Tibial artery (tissue), 4 donors: ENCODE measurements at regions not wholly inside any gene's neighbourhood (a gene's known extent, or its start where the extent isn't known, plus 50 kb on each side); places are given as distances from the start of the nearest gene placed in this dataset.
A peak's percentile ranks its signal among the peaks of the same experiment; 100 is the strongest.
"Not testable (repeated sequence)": the region's sequence is repeated elsewhere in the genome, so short reads cannot be mapped to it uniquely, and the experiment has no call there.

Source experiments
- DNase-seq, 2 donors: peaks; one replicate each; pipeline ENCODE4 v3.0.0-alpha.2; 2019
- H3K27ac ChIP-seq, 2 donors: fragments of 200-600 bp; sonication (generic) in 1 of 2; 1 replicate in 1 of 2; 2 replicates in 1 of 2; pipeline ENCODE4 v1.5.1; 2018 to 2019; ENCODE audit warnings: mild to moderate bottlenecking in 1 of 2
- H3K27me3 ChIP-seq, 2 donors: fragments of 200-600 bp; sonication (generic) in 1 of 2; one replicate each; pipeline versions ENCODE4 v1.5.1 to v1.6.0; 2016 to 2019
- H3K36me3 ChIP-seq, 3 donors: fragments of 200-600 bp; sonication (generic) in 2 of 3; one replicate each; pipeline ENCODE4 v1.5.1; 2016 to 2019; ENCODE audit warnings: mild to moderate bottlenecking in 2 of 3
- H3K4me1 ChIP-seq, 4 donors: fragments of 200-600 bp; sonication (generic) in 2 of 4; 1 replicate in 3 of 4; 2 replicates in 1 of 4; pipeline ENCODE4 v1.5.1; 2016 to 2019
- H3K4me3 ChIP-seq, 2 donors: fragments of 200-600 bp; sonication (generic) in 1 of 2; 1 replicate in 1 of 2; 2 replicates in 1 of 2; pipeline ENCODE4 v1.5.1; 2018 to 2019; ENCODE audit warnings: mild to moderate bottlenecking in 2 of 2
- H3K9me3 ChIP-seq, 3 donors: fragments of 200-600 bp; sonication (generic) in 1 of 3; one replicate each; pipeline ENCODE4 v1.5.1; 2016 to 2019
- CTCF ChIP-seq, 2 experiments: fragments of 200-600 bp in 1 of 2; fragments of 450-650 bp in 1 of 2; IDR thresholded peaks; one replicate each; pipeline ENCODE4 v1.5.1; 2017 to 2019; ENCODE audit warnings: antibody characterized with exemption in 2 of 2, mild to moderate bottlenecking in 1 of 2, moderate library complexity in 1 of 2
- intact Hi-C: fragments of 100-400 bp; cut with DNase I; formaldehyde crosslinking; loops from one replicate; pipeline ENCODE4 v1.15.0; 2023; ENCODE audit warnings: low total_unique reads

DNA sequence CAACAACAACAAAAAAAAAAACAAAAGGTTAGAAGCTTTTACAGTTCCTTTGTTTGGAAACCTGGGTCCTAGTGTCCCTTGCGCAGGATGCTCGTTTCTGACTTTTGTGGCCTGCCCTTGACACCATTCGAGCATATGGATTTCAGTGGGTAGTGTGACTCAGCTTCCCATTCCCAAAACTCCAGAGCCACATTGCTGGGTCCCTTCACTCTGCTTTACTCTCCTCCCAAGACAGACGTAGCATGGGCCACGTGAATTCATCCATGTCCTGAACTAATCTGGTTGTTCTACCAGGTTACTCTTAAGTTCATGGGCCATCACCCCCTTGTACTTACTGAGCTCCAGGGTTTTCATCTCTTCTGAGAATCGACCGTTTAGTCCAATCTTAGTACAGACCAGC, 68.0 kb upstream of the MAX start:
- Histone ChIP-seq H3K27ac (no peak overlapping the region), H3K36me3 (no peaks in the 10 kb centered on the region), H3K4me3 (no peak overlapping the region), H3K4me1 (peaks cover 0 to 14% (median 3%) of the 10 kb centered on the region in 4 donors), H3K9me3 (no peaks in the 10 kb centered on the region), H3K27me3 (peaks cover 0 to 14% of the 10 kb centered on the region in 2 donors)
- intact Hi-C loops: no loop called here
- TF ChIP-seq CTCF (IDR thresholded peaks at IDR 0.05): no peak
- DNase-seq: no peak

- Histone ChIP-seq H3K4me1 (peaks cover 0 to 14% (median 3%) of the 10 kb centered on the region in 4 donors), H3K4me3 (peak overlapping the region in 1 of 2 donors; percentile 25), H3K27ac (no peak overlapping the region), H3K36me3 (no peaks in the 10 kb centered on the region), H3K9me3 (no peaks in the 10 kb centered on the region), H3K27me3 (peaks cover 0 to 20% of the 10 kb centered on the region in 2 donors)
- DNase-seq: no peak
- intact Hi-C loops: no loop called here
- no peak for TF ChIP-seq CTCF (IDR thresholded peaks at IDR 0.05)
Measured at GRCh38 chr14:65170768-65171507, 68.6 kb upstream of the MAX start.

- intact Hi-C loops: no loop called here
- DNase-seq: no peak
- no peaks in the 10 kb centered on the region for H3K36me3 ChIP-seq
- H3K4me1 ChIP-seq: peaks cover 0 to 14% (median 3%) of the 10 kb centered on the region in 4 donors
- H3K4me3 ChIP-seq: no peak overlapping the region
- H3K9me3 ChIP-seq: no peaks in the 10 kb centered on the region
- H3K27me3 ChIP-seq: peaks cover 0 to 17% of the 10 kb centered on the region in 2 donors
- no peak overlapping the region for H3K27ac ChIP-seq
- no peak for TF ChIP-seq CTCF (IDR thresholded peaks at IDR 0.05)
Measured at GRCh38 chr14:65173973-65174693, 71.8 kb upstream of the MAX start.

GRCh38 chr14:65174783-65175182, 72.5 kb upstream of the MAX start:
- DNase-seq: no peak
- intact Hi-C loops: no loop called here
- Histone ChIP-seq H3K4me3 (no peak overlapping the region), H3K27ac (no peak overlapping the region), H3K36me3 (no peaks in the 10 kb centered on the region), H3K9me3 (no peaks in the 10 kb centered on the region), H3K27me3 (peaks cover 0 to 17% of the 10 kb centered on the region in 2 donors), H3K4me1 (peaks cover 0 to 14% (median 3%) of the 10 kb centered on the region in 4 donors)
- TF ChIP-seq CTCF (IDR thresholded peaks at IDR 0.05): no peak

GRCh38 chr14:65177551-65177950, 75.2 kb upstream of the MAX start:
- TF ChIP-seq CTCF (IDR thresholded peaks at IDR 0.05): no peak
- Histone ChIP-seq H3K27me3 (peaks cover 0 to 6% of the 10 kb centered on the region in 2 donors), H3K9me3 (peaks cover 0 to 11% (median 0%) of the 10 kb centered on the region in 3 donors), H3K27ac (no peak overlapping the region), H3K4me3 (no peak overlapping the region), H3K4me1 (peaks cover 0 to 13% (median 0%) of the 10 kb centered on the region in 4 donors), H3K36me3 (no peaks in the 10 kb centered on the region)
- intact Hi-C loops: no loop called here
- DNase-seq: no peak

DNA sequence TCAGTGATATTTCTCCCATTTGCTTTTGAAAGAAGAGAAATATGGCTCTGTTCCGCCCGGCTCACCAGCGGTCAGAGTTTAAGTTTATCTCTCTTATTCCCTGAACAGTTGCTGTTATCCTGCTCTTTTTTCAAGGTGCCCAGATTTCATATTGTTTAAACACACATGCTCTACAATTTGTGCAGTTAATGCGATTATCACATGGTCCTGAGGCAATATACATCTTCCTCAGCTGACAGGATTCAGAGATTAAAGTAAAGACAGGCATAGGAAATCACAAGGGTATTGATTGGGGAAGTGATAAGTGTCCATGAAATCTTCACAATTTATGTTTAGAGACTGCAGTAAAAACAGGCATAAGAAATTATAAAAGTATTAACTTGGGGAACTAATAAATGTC, 76.9 kb upstream of the MAX start:
- DNase-seq, intact Hi-C loops, H3K27me3 ChIP-seq, H3K4me3 ChIP-seq, H3K27ac ChIP-seq, H3K36me3 ChIP-seq: not testable (repeated sequence)
- Histone ChIP-seq H3K4me1 (peaks cover 0 to 13% (median 0%) of the 10 kb centered on the region in 4 donors), H3K9me3 (peaks cover 0 to 12% (median 0%) of the 10 kb centered on the region in 3 donors)
